Panc1 (cell line): ENCODE measurements at regions not wholly inside any gene's neighbourhood (a gene's known extent, or its start where the extent isn't known, plus 50 kb on each side); places are given as distances from the start of the nearest gene placed in this dataset.

Source experiments
- ATAC-seq: fragments of 200-7000 bp; cut with Tn5 transposase; 2 replicates; pipeline ENCODE4 v1.9.1; 2020; ENCODE audit warnings: mild to moderate bottlenecking, moderate library complexity
- BruUV-seq: library from RNA; stranded (reverse); fragments of 400-500 nt; replicated peaks from 2 replicates; lab custom pipeline; 2021; lab: Mats Ljungman, UMichigan
- CTCF ChIA-PET: fragments of 300-600 bp; sonication (Branson Sonifier 250); formaldehyde crosslinking; loops from one replicate; lab custom pipeline; 2022; ENCODE audit warnings: antibody characterized with exemption; lab: Charles Lee
- POLR2A ChIA-PET: fragments of 300-600 bp; sonication (Branson Sonifier 250); formaldehyde crosslinking; loops from one replicate; lab custom pipeline; 2022; ENCODE audit warnings: antibody characterized with exemption; lab: Charles Lee
- DNase-seq: peaks from one replicate; pipeline ENCODE4 v3.0.0-alpha.2; 2010; ENCODE audit warnings: low read depth, low spot score
- H3K27ac ChIP-seq: 2 replicates; pipeline ENCODE4 v1.5.1; 2011; ENCODE audit warnings: mild to moderate bottlenecking, low read length, inconsistent platforms
- H3K27me3 ChIP-seq: fragments of 200-500 bp; sonication (Bioruptor generic); 2 replicates; pipeline ENCODE4 v1.6.0; 2014; ENCODE audit warnings: low read length, inconsistent platforms; ENCODE audit not compliant: control insufficient read depth, insufficient read depth
- H3K36me3 ChIP-seq: fragments of 200-500 bp; sonication (Bioruptor generic); 2 replicates; pipeline ENCODE4 v1.5.1; 2014; ENCODE audit warnings: inconsistent platforms, mild to moderate bottlenecking, low read length, moderate library complexity; ENCODE audit not compliant: control insufficient read depth, insufficient read depth
- H3K4me1 ChIP-seq: 2 replicates; pipeline ENCODE4 v1.5.1; 2011; ENCODE audit warnings: inconsistent platforms, mild to moderate bottlenecking, low read length, moderate library complexity; ENCODE audit not compliant: control insufficient read depth, insufficient read depth
- H3K4me3 ChIP-seq, 2 experiments: 2 replicates each; pipeline ENCODE4 v1.5.1; 2011 to 2012; ENCODE audit warnings: low read depth in 2 of 2, low read length in 2 of 2, mild to moderate bottlenecking in 2 of 2, inconsistent platforms in 1 of 2, moderate library complexity in 1 of 2
- H3K9me3 ChIP-seq: fragments of 200-500 bp; sonication (Bioruptor generic); 2 replicates; pipeline ENCODE4 v1.5.1; 2014; ENCODE audit warnings: low read depth, mild to moderate bottlenecking, inconsistent platforms, low read length, moderate library complexity; ENCODE audit not compliant: control insufficient read depth, insufficient read depth
- POLR2AphosphoS5 ChIP-seq: IDR thresholded peaks from 2 replicates; pipeline ENCODE4 v1.6.1; 2012; ENCODE audit warnings: mild to moderate bottlenecking, low read depth, low read length, moderate library complexity
- SIN3A ChIP-seq: IDR thresholded peaks from 2 replicates; pipeline ENCODE4 v1.6.1; 2012; ENCODE audit warnings: low read depth, mild to moderate bottlenecking, low read length, moderate library complexity, borderline replicate concordance; ENCODE audit not compliant: insufficient read depth
- TCF7L2 ChIP-seq: IDR thresholded peaks from 2 replicates; pipeline ENCODE4 v1.6.1; 2011; ENCODE audit warnings: mild to moderate bottlenecking, low read depth, low read length, inconsistent platforms
- in situ Hi-C: cut with HindIII; loops from 2 replicates; pipeline ENCODE4 v1.10.0; 2016; ENCODE audit warnings: low sequenced_read_pairs, low pct_unique_long_range_greater_than_20kb
- intact Hi-C: fragments of 100-400 bp; cut with micrococcal nuclease; formaldehyde crosslinking; loops from one replicate; pipeline ENCODE4 v1.10.0; 2022; ENCODE audit not compliant: unreplicated experiment
- TF ChIP-seq, protein P1 (sequence below): fragments of 450-650 bp; IDR thresholded peaks from 2 replicates; pipeline ENCODE4 v1.5.1; 2017; ENCODE audit warnings: mild to moderate bottlenecking
- TF ChIP-seq, protein P2 (sequence below), 2 experiments: IDR thresholded peaks; 2 replicates each; pipeline ENCODE4 v1.6.1; 2011 to 2012; ENCODE audit warnings: low read depth in 2 of 2, control low read depth in 1 of 2, low read length in 1 of 2, mild to moderate bottlenecking in 1 of 2, moderate library complexity in 1 of 2; ENCODE audit not compliant: insufficient read depth in 1 of 2

DNA sequence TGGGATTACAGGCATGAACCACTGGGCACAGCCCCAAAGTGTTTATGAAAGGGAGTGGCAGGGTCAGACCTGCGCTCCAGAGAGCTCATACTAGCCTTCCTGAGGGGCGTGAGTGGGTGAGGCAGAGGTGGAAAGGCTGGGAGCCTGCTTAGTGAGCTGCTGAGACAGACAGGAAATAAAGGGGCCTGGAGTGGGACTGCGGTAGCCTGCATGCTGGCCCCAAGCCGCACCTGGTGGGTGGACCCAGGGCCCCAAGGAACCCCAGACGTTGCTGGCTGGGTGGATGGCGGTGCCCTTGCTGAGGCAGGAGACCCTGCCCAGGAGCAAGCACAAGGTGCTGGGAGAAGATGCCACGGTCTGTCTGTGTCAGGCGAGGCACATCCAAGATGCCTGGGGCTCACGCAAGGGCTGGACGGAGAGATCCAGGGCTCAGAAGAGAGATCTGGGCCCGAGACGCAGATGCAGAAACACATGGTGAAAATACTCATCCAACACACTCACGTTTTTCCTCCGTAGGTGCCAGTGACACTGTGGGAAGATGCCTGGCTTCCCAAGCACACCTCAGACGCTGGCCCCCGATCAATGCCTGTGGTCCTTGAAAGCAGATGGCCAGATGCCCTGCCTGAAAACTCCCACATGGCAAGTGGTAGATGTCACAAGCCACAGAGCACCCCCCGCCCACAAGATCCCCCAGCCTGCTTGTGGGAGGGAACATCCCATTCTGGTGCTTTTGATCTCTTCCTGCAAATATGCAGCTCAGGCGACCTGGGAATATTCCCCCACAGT, 151.1 kb downstream of the GLI2 start:
- intact Hi-C loops (no loop called here), in situ Hi-C loops (no loop called here)
- Histone ChIP-seq H3K4me1 (no peaks in the 10 kb centered on the region), H3K36me3 (no peaks in the 10 kb centered on the region), H3K27ac (no peak overlapping the region), H3K27me3 (no peaks in the 10 kb centered on the region), H3K4me3 (no peak overlapping the region), H3K9me3 (no peaks in the 10 kb centered on the region)
- ChIA-PET POLR2A (no interaction called here), CTCF (no interaction called here)
- no TSS peak for BruUV-seq
- no peak for TF ChIP-seq POLR2AphosphoS5
- TF ChIP-seq SIN3A, result no peak
- TF ChIP-seq TCF7L2, result no peak
- TF ChIP-seq, protein P1, sequence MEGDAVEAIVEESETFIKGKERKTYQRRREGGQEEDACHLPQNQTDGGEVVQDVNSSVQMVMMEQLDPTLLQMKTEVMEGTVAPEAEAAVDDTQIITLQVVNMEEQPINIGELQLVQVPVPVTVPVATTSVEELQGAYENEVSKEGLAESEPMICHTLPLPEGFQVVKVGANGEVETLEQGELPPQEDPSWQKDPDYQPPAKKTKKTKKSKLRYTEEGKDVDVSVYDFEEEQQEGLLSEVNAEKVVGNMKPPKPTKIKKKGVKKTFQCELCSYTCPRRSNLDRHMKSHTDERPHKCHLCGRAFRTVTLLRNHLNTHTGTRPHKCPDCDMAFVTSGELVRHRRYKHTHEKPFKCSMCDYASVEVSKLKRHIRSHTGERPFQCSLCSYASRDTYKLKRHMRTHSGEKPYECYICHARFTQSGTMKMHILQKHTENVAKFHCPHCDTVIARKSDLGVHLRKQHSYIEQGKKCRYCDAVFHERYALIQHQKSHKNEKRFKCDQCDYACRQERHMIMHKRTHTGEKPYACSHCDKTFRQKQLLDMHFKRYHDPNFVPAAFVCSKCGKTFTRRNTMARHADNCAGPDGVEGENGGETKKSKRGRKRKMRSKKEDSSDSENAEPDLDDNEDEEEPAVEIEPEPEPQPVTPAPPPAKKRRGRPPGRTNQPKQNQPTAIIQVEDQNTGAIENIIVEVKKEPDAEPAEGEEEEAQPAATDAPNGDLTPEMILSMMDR, result no peak
- TF ChIP-seq, protein P2, sequence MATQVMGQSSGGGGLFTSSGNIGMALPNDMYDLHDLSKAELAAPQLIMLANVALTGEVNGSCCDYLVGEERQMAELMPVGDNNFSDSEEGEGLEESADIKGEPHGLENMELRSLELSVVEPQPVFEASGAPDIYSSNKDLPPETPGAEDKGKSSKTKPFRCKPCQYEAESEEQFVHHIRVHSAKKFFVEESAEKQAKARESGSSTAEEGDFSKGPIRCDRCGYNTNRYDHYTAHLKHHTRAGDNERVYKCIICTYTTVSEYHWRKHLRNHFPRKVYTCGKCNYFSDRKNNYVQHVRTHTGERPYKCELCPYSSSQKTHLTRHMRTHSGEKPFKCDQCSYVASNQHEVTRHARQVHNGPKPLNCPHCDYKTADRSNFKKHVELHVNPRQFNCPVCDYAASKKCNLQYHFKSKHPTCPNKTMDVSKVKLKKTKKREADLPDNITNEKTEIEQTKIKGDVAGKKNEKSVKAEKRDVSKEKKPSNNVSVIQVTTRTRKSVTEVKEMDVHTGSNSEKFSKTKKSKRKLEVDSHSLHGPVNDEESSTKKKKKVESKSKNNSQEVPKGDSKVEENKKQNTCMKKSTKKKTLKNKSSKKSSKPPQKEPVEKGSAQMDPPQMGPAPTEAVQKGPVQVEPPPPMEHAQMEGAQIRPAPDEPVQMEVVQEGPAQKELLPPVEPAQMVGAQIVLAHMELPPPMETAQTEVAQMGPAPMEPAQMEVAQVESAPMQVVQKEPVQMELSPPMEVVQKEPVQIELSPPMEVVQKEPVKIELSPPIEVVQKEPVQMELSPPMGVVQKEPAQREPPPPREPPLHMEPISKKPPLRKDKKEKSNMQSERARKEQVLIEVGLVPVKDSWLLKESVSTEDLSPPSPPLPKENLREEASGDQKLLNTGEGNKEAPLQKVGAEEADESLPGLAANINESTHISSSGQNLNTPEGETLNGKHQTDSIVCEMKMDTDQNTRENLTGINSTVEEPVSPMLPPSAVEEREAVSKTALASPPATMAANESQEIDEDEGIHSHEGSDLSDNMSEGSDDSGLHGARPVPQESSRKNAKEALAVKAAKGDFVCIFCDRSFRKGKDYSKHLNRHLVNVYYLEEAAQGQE (IDR thresholded peaks at IDR 0.05; ENCODE audit: insufficient read depth in 1 of 2, low read depth in 2 of 2, low read length in 1 of 2), result no peak
- no peak for DNase-seq
- no peak for ATAC-seq

DNA sequence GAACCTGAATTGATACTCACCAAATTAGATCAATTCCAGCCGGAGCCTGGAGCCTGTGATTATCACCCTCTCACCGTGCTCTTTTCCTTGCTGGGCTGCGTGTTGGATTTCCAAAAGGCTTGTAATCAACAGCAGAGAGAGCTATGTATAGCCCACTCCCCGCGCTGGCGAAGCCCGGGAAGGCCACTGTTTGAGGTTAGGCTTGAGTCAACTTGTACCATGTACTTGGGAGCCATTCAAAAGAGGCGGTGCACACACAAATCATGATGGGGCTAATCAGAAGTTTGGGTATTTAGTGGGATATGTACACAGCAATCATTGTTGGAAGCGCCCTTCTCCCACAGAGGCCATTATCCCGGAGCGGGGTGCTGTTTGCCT, 151.6 kb downstream of the GLI2 start:
- intact Hi-C loops (no loop called here), in situ Hi-C loops (no loop called here)
- Histone ChIP-seq H3K4me1 (no peaks in the 10 kb centered on the region), H3K27me3 (no peaks in the 10 kb centered on the region), H3K36me3 (no peaks in the 10 kb centered on the region), H3K9me3 (no peaks in the 10 kb centered on the region), H3K27ac (no peak overlapping the region), H3K4me3 (no peak overlapping the region)
- DNase-seq, result no peak
- BruUV-seq, result no TSS peak
- ChIA-PET POLR2A (no interaction called here), CTCF (no interaction called here)
- no peak for ATAC-seq
- TF ChIP-seq, protein P1, result no peak
- TF ChIP-seq TCF7L2 (no peak), POLR2AphosphoS5 (no peak)
- TF ChIP-seq, protein P2 (IDR thresholded peaks at IDR 0.05; ENCODE audit: insufficient read depth in 1 of 2, low read depth in 2 of 2, low read length in 1 of 2), result no peak
